MM.1S (cell line): ENCODE measurements at regions not wholly inside any gene's neighbourhood (a gene's known extent, or its start where the extent isn't known, plus 50 kb on each side); places are given as distances from the start of the nearest gene placed in this dataset.

Experiments
- DNase-seq: peaks from one replicate; pipeline ENCODE4 v3.0.0-alpha.2; 2015
- H2AFZ ChIP-seq: fragments of 300-600 bp; sonication (generic); 2 replicates; pipeline ENCODE4 v1.6.0; 2016; ENCODE audit warnings: antibody characterized with exemption, low read length
- H3F3A ChIP-seq: fragments of 300-600 bp; sonication (generic); 2 replicates; pipeline ENCODE4 v1.6.1; 2016; ENCODE audit warnings: mild to moderate bottlenecking, antibody characterized with exemption, low read length, moderate library complexity, mixed read lengths; ENCODE audit not compliant: insufficient read depth
- H3K27ac ChIP-seq: fragments of 300-600 bp; sonication (generic); 2 replicates; pipeline ENCODE4 v1.5.1; 2016; ENCODE audit warnings: mild to moderate bottlenecking, low read length
- H3K27me3 ChIP-seq: fragments of 300-600 bp; sonication (generic); replicated peaks from 2 replicates; pipeline ENCODE4 v1.6.0; 2016; ENCODE audit warnings: low read length; ENCODE audit not compliant: insufficient read depth
- H3K36me3 ChIP-seq: fragments of 300-600 bp; sonication (generic); replicated peaks from 2 replicates; pipeline ENCODE4 v1.6.1; 2016; ENCODE audit warnings: mild to moderate bottlenecking, low read length, mixed read lengths; ENCODE audit not compliant: insufficient read depth
- H3K4me1 ChIP-seq: fragments of 300-600 bp; sonication (generic); 2 replicates; pipeline ENCODE4 v1.6.1; 2016; ENCODE audit warnings: low read length, mixed read lengths
- H3K4me2 ChIP-seq: fragments of 300-600 bp; sonication (generic); 2 replicates; pipeline ENCODE4 v1.6.0; 2016; ENCODE audit warnings: low read depth, low read length
- H3K4me3 ChIP-seq: fragments of 300-600 bp; sonication (generic); 2 replicates; pipeline ENCODE4 v1.5.1; 2016; ENCODE audit warnings: low read length, mixed read lengths
- H3K79me2 ChIP-seq: fragments of 300-600 bp; sonication (generic); 2 replicates; pipeline ENCODE4 v1.6.1; 2016; ENCODE audit warnings: mixed run types, low read length, mixed read lengths
- H3K9ac ChIP-seq: fragments of 300-600 bp; sonication (generic); 2 replicates; pipeline ENCODE4 v1.6.1; 2016; ENCODE audit warnings: low read length, mixed read lengths
- H3K9me2 ChIP-seq: fragments of 300-600 bp; sonication (generic); replicated peaks from 2 replicates; pipeline ENCODE4 v1.6.1; 2016; ENCODE audit warnings: mild to moderate bottlenecking, low read length, mixed read lengths; ENCODE audit not compliant: insufficient read depth
- H3K9me3 ChIP-seq: fragments of 300-600 bp; sonication (generic); replicated peaks from 2 replicates; pipeline ENCODE4 v1.6.1; 2016; ENCODE audit warnings: mild to moderate bottlenecking, low read length, mixed read lengths; ENCODE audit not compliant: insufficient read depth
- H4K20me1 ChIP-seq: fragments of 300-600 bp; sonication (generic); 2 replicates; pipeline ENCODE4 v1.6.1; 2016; ENCODE audit warnings: mild to moderate bottlenecking, low read length, moderate library complexity, mixed read lengths; ENCODE audit not compliant: insufficient read depth
- CTCF ChIP-seq: fragments of 300-600 bp; sonication (generic); IDR thresholded peaks from 2 replicates; pipeline ENCODE4 v1.5.1; 2016; ENCODE audit warnings: antibody characterized with exemption, low read length, mixed read lengths
- EZH2 ChIP-seq: fragments of 300-600 bp; sonication (generic); optimal IDR thresholded peaks from 2 replicates; pipeline ENCODE3; 2017; ENCODE audit warnings: low read depth, mild to moderate bottlenecking, antibody characterized with exemption, low read length, mixed read lengths
- EZH2phosphoT487 ChIP-seq: fragments of 300-600 bp; sonication (generic); IDR thresholded peaks from 2 replicates; pipeline ENCODE4 v1.6.1; 2018; ENCODE audit warnings: antibody characterized with exemption, low read length

DNA sequence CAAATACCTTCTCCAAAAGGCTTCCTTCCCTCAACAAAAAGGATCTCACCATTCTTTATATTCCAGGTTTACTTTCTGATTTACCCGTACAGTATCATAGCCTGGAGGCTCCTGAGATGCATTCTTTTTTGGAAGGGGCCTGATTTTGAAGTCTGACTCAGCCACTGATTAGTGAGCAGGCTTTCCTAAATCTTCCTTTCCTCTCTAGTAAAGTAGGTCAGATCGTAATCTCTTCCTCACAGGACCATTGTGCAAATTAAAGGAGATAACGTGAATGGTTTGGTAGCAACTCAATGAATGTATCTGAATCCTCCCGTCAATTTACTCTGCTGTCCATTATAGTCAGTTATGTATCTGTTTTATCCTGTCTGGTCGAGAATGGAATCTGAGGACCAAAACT lies 227.7 kb upstream of the ANO5 start:
- Histone ChIP-seq H2AFZ (no peak overlapping the region), H4K20me1 (no peaks in the 10 kb centered on the region), H3K27me3 (no peaks in the 10 kb centered on the region), H3K4me3 (no peak overlapping the region), H3K4me1 (no peaks in the 10 kb centered on the region), H3K9me3 (no peaks in the 10 kb centered on the region), H3K36me3 (no peaks in the 10 kb centered on the region), H3K27ac (no peak overlapping the region), H3F3A (no peaks in the 10 kb centered on the region), H3K79me2 (no peaks in the 10 kb centered on the region), H3K4me2 (no peak overlapping the region), H3K9ac (no peak overlapping the region), H3K9me2 (no peaks in the 10 kb centered on the region)
- TF ChIP-seq EZH2 (no peak), EZH2phosphoT487 (no peak), CTCF (no peak)
- no peak for DNase-seq

GRCh38 chr11:21968702-21969101 lies 224.2 kb upstream of the ANO5 start:
- no peaks in the 10 kb centered on the region for H3K27me3 ChIP-seq
- H3K9me2 ChIP-seq, result no peaks in the 10 kb centered on the region
- H3K79me2 ChIP-seq, result no peaks in the 10 kb centered on the region
- H4K20me1 ChIP-seq, result no peaks in the 10 kb centered on the region
- H3F3A ChIP-seq, result no peaks in the 10 kb centered on the region
- no peaks in the 10 kb centered on the region for H3K4me1 ChIP-seq
- no peaks in the 10 kb centered on the region for H3K9me3 ChIP-seq
- no peak for DNase-seq
- no peaks in the 10 kb centered on the region for H3K36me3 ChIP-seq
- no peak overlapping the region for H3K4me2 ChIP-seq
- H2AFZ ChIP-seq, result no peak overlapping the region
- no peak overlapping the region for H3K9ac ChIP-seq
- no peak overlapping the region for H3K27ac ChIP-seq
- TF ChIP-seq CTCF, result no peak
- TF ChIP-seq EZH2phosphoT487, result no peak
- TF ChIP-seq EZH2, result no peak
- H3K4me3 ChIP-seq, result no peak overlapping the region

DNA sequence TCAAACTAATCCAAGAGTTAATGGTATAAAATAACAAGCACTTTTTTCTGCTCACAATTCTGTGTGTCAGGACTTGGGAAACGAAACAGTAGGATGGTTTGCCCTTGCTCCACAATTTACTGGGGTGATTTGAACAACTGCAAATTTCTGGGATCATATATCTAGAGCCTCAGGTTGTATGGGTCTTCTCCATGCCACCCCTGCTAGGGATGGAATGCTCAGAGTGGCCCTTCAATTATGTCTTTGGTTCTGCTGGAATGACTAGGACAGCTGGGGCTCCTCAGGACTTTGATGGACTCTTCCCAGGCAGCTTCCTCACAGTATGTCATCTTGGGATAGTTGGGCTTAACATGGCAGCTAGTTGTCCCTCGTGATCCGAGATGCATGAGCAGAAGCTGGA lies 223.0 kb upstream of the ANO5 start:
- Histone ChIP-seq H3K9me3 (no peaks in the 10 kb centered on the region), H3K9ac (no peak overlapping the region), H3K9me2 (no peaks in the 10 kb centered on the region), H2AFZ (no peak overlapping the region), H3K4me1 (no peaks in the 10 kb centered on the region), H3K27ac (no peak overlapping the region), H3K27me3 (no peaks in the 10 kb centered on the region), H3K79me2 (no peaks in the 10 kb centered on the region), H3K36me3 (no peaks in the 10 kb centered on the region), H4K20me1 (no peaks in the 10 kb centered on the region), H3K4me2 (no peak overlapping the region), H3F3A (no peaks in the 10 kb centered on the region), H3K4me3 (no peak overlapping the region)
- TF ChIP-seq EZH2phosphoT487 (no peak), EZH2 (no peak), CTCF (no peak)
- no peak for DNase-seq
